ENCODE measurements at regions not wholly inside any gene's neighbourhood (a gene's known extent, or its start where the extent isn't known, plus 50 kb on each side); places are given as distances from the start of the nearest gene placed in this dataset.
"Not testable (repeated sequence)": the region's sequence is repeated elsewhere in the genome, so short reads cannot be mapped to it uniquely, and the experiment has no call there.

DNA sequence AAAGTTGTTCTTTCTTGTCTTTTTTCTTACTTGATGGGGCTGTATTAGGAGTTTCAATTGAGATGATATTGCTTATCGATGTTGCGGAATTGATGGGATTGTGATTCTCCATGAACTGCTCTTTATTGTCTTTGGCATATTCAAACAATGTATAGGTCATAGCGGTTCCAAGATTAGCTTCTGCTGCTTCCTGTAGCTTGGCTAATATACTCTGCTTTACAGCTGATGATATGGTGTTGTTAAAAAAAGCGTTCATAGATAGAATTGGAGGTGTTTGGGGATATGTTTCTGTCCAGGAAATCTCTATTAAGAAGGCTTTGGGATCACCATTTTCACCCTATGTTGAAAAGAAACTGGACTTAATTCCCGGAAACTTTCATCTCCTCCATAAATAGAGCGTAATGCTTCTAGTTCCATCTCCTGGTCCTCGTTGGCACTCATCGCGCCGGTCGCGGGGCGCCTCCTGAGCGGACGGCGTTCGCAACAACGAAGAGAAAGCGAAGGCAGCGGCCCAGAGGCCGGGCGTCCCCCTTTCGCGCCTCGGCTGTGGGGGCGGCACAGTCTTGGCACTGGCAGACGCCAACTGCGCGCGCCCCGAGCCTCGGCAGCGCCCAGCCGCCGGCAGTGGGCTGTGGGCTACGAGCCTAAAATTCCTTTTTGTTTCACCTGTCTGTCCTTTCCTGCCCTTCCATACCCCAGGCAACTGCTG is 95.3 kb upstream of the CDK13 start:
- H3K79me2 ChIP-seq (ENCODE audit: insufficient read depth, low read length); H3K9me2 ChIP-seq (ENCODE audit: insufficient read depth); CTCF ChIA-PET; H3K4me3 ChIP-seq (replicated peaks in 1 of 2; ENCODE audit: low read depth in 1 of 2, low read length in 2 of 2); H3K27ac ChIP-seq (ENCODE audit: low read depth, low read length); H4K20me1 ChIP-seq (ENCODE audit: insufficient read depth); H3K9me3 ChIP-seq (ENCODE audit: control insufficient read depth in 1 of 2, insufficient read depth in 1 of 2, low read depth in 1 of 2, low read length in 2 of 2); BruUV-seq (replicated peaks); H3K36me3 ChIP-seq (ENCODE audit: control insufficient read depth in 1 of 2, insufficient read depth in 2 of 2, low read length in 2 of 2); H3K4me2 ChIP-seq (ENCODE audit: low read length); POLR2A ChIA-PET; H3K9ac ChIP-seq (ENCODE audit: low read length); H2AFZ ChIP-seq (ENCODE audit: low read depth, low read length, poor library complexity, severe bottlenecking); intact Hi-C loops (cut with micrococcal nuclease); H3K27me3 ChIP-seq (ENCODE audit: insufficient read depth, low read length); RAD21 ChIA-PET (ENCODE audit: low non-redundant PET in 1 of 2, low total read pairs in 2 of 2, uncharacterized antibody in 2 of 2, unreplicated experiment in 2 of 2); DNase-seq (ENCODE audit: low read depth, low spot score); H3K4me1 ChIP-seq (ENCODE audit: control insufficient read depth in 1 of 2, insufficient read depth in 2 of 2, low read length in 2 of 2): not testable (repeated sequence)
- ATAC-seq = 0 out of 2 replicates have a peak, but pooled peaks have one; percentile 53

DNA sequence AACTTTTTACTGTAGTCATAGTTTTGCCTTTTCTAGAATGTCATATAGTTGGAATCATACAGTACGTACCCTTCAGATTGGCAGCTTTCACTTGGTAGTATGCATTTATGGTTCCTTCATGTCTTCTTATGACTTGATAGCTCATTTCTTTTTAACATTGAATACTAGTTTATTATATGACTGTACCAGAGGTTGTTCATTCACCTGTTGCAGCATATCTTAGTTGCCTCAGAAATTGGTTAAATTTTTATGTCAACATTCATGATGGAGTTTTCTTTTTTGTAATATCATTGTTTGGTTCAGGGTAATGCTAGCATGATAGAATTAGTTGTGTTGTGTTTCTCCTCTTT is 94.8 kb upstream of the CDK13 start:
- H3K4me1 ChIP-seq (ENCODE audit: control insufficient read depth in 1 of 2, insufficient read depth in 2 of 2, low read length in 2 of 2) = no peaks in the 10 kb centered on the region
- no peak overlapping the region for H3K4me3 ChIP-seq (replicated peaks in 1 of 2; ENCODE audit: low read depth in 1 of 2, low read length in 2 of 2)
- no peaks in the 10 kb centered on the region for H3K79me2 ChIP-seq (ENCODE audit: insufficient read depth, low read length)
- no peak overlapping the region for H3K27ac ChIP-seq (ENCODE audit: low read depth, low read length)
- no peak for ATAC-seq
- no peaks in the 10 kb centered on the region for H3K9me2 ChIP-seq (ENCODE audit: insufficient read depth)
- H3K27me3 ChIP-seq (ENCODE audit: insufficient read depth, low read length) = no peaks in the 10 kb centered on the region
- H3K36me3 ChIP-seq (ENCODE audit: control insufficient read depth in 1 of 2, insufficient read depth in 2 of 2, low read length in 2 of 2) = no peaks in the 10 kb centered on the region
- TF ChIP-seq CBX3 (IDR thresholded peaks at IDR 0.05; ENCODE audit: low read depth) = no peak
- no peak for TF ChIP-seq POLR2AphosphoS5 (IDR thresholded peaks at IDR 0.05; ENCODE audit: low read depth, low read length)
- no peak for TF ChIP-seq SIN3A (IDR thresholded peaks at IDR 0.05; ENCODE audit: low read depth)
- no peak for TF ChIP-seq SP1 (IDR thresholded peaks at IDR 0.05; ENCODE audit: low read depth)
- TF ChIP-seq POLR2A (IDR thresholded peaks at IDR 0.05; ENCODE audit: borderline replicate concordance, extremely low read depth, insufficient read depth, insufficient read length) = no peak
- TF ChIP-seq EZH2 (IDR thresholded peaks at IDR 0.05) = no peak
- no peak for TF ChIP-seq EGR1 (IDR thresholded peaks at IDR 0.05; ENCODE audit: low read depth)
- no peak for TF ChIP-seq JUND (IDR thresholded peaks at IDR 0.05)
- TF ChIP-seq, protein P1, sequence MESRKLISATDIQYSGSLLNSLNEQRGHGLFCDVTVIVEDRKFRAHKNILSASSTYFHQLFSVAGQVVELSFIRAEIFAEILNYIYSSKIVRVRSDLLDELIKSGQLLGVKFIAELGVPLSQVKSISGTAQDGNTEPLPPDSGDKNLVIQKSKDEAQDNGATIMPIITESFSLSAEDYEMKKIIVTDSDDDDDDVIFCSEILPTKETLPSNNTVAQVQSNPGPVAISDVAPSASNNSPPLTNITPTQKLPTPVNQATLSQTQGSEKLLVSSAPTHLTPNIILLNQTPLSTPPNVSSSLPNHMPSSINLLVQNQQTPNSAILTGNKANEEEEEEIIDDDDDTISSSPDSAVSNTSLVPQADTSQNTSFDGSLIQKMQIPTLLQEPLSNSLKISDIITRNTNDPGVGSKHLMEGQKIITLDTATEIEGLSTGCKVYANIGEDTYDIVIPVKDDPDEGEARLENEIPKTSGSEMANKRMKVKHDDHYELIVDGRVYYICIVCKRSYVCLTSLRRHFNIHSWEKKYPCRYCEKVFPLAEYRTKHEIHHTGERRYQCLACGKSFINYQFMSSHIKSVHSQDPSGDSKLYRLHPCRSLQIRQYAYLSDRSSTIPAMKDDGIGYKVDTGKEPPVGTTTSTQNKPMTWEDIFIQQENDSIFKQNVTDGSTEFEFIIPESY (IDR thresholded peaks at IDR 0.05; ENCODE audit: extremely low read depth, insufficient replicate concordance, low read length) = no peak
- RAD21 ChIA-PET (ENCODE audit: low non-redundant PET in 1 of 2, low total read pairs in 2 of 2, uncharacterized antibody in 2 of 2, unreplicated experiment in 2 of 2) = no interaction called here
- H3K9me3 ChIP-seq (ENCODE audit: control insufficient read depth in 1 of 2, insufficient read depth in 1 of 2, low read depth in 1 of 2, low read length in 2 of 2) = no peaks in the 10 kb centered on the region
- no peak overlapping the region for H2AFZ ChIP-seq (ENCODE audit: low read depth, low read length, poor library complexity, severe bottlenecking)
- H3K4me2 ChIP-seq (ENCODE audit: low read length) = no peak overlapping the region
- POLR2A ChIA-PET = no interaction called here
- DNase-seq (ENCODE audit: low read depth, low spot score) = no peak
- intact Hi-C loops (cut with micrococcal nuclease) = no loop called here
- BruUV-seq (replicated peaks) = no TSS peak
- no peak overlapping the region for H3K9ac ChIP-seq (ENCODE audit: low read length)
- no peaks in the 10 kb centered on the region for H4K20me1 ChIP-seq (ENCODE audit: insufficient read depth)
- CTCF ChIA-PET = no interaction called here
